Mesenchymal stem cell (in vitro differentiated cells and primary cell): ENCODE measurements at regions not wholly inside any gene's neighbourhood (a gene's known extent, or its start where the extent isn't known, plus 50 kb on each side); places are given as distances from the start of the nearest gene placed in this dataset.

ENCODE experiments used
- DNase-seq: peaks from one replicate; pipeline ENCODE4 v3.0.0-alpha.2; 2013
- H2AFZ ChIP-seq: one replicate; pipeline ENCODE4 v1.6.1; 2013; ENCODE audit warnings: low read depth, mild to moderate bottlenecking, control low read depth, inconsistent platforms, low read length, moderate library complexity
- H2AK5ac ChIP-seq: 2 replicates; pipeline ENCODE4 v1.6.1; 2013; ENCODE audit warnings: low read length, moderate library complexity, mild to moderate bottlenecking, inconsistent platforms; ENCODE audit not compliant: severe bottlenecking
- H2BK120ac ChIP-seq: one replicate; pipeline ENCODE4 v1.6.1; 2013; ENCODE audit warnings: low read depth, mild to moderate bottlenecking, inconsistent platforms, low read length, moderate library complexity
- H2BK12ac ChIP-seq, 2 experiments: one replicate each; pipeline ENCODE4 v1.6.1; 2013; ENCODE audit warnings: inconsistent platforms in 2 of 2, low read length in 2 of 2, mild to moderate bottlenecking in 2 of 2, moderate library complexity in 2 of 2, control low read depth in 1 of 2
- H2BK15ac ChIP-seq: one replicate; pipeline ENCODE4 v1.6.1; 2013; ENCODE audit warnings: mild to moderate bottlenecking, low read depth, inconsistent platforms; ENCODE audit not compliant: poor library complexity, severe bottlenecking
- H2BK5ac ChIP-seq: 2 replicates; pipeline ENCODE4 v1.6.1; 2013; ENCODE audit warnings: low read depth, mild to moderate bottlenecking, low read length, control low read depth, inconsistent platforms; ENCODE audit not compliant: poor library complexity, severe bottlenecking
- H3K14ac ChIP-seq, 2 experiments: one replicate each; pipeline ENCODE4 v1.6.1; 2013; ENCODE audit warnings: inconsistent platforms in 2 of 2, low read length in 2 of 2, control low read depth in 1 of 2, mild to moderate bottlenecking in 1 of 2, moderate library complexity in 1 of 2
- H3K18ac ChIP-seq, 2 experiments: one replicate each; pipeline ENCODE4 v1.6.1; 2013; ENCODE audit warnings: inconsistent platforms in 2 of 2, low read length in 2 of 2, control low read depth in 1 of 2, low read depth in 1 of 2, mild to moderate bottlenecking in 1 of 2
- H3K23ac ChIP-seq, 2 experiments: one replicate each; pipeline ENCODE4 v1.6.1; 2013; ENCODE audit warnings: inconsistent platforms in 2 of 2, low read length in 2 of 2, mild to moderate bottlenecking in 2 of 2, moderate library complexity in 2 of 2, control low read depth in 1 of 2
- H3K27ac ChIP-seq: 2 replicates; pipeline ENCODE4 v1.5.1; 2013; ENCODE audit warnings: mild to moderate bottlenecking, moderate library complexity, low read length, control low read depth, inconsistent platforms; ENCODE audit not compliant: poor library complexity, severe bottlenecking
- H3K27me3 ChIP-seq, 2 experiments: 2 replicates each; pipeline versions ENCODE4 v1.6.1 to v1.7.0; 2013; ENCODE audit warnings: low read length in 2 of 2, mild to moderate bottlenecking in 2 of 2, moderate library complexity in 2 of 2, control low read depth in 1 of 2, inconsistent platforms in 1 of 2; ENCODE audit not compliant: control insufficient read depth in 1 of 2, insufficient read depth in 1 of 2
- H3K36me3 ChIP-seq, 2 experiments: 2 replicates each; pipeline versions ENCODE4 v1.6.1 to v1.7.0; 2013; ENCODE audit warnings: low read length in 2 of 2, control low read depth in 1 of 2, inconsistent platforms in 1 of 2, low read depth in 1 of 2, mild to moderate bottlenecking in 1 of 2; ENCODE audit not compliant: insufficient read depth in 2 of 2, control insufficient read depth in 1 of 2
- H3K4ac ChIP-seq, 2 experiments: one replicate each; pipeline ENCODE4 v1.6.1; 2013; ENCODE audit warnings: inconsistent platforms in 2 of 2, low read length in 2 of 2, mild to moderate bottlenecking in 2 of 2, moderate library complexity in 2 of 2, control low read depth in 1 of 2, low read depth in 1 of 2
- H3K4me1 ChIP-seq: 2 replicates; pipeline ENCODE4 v1.6.1; 2013; ENCODE audit warnings: low read depth, low read length, control low read depth; ENCODE audit not compliant: control insufficient read depth, insufficient read depth
- H3K4me2 ChIP-seq: 2 replicates; pipeline ENCODE4 v1.6.1; 2013; ENCODE audit warnings: low read length, mild to moderate bottlenecking, inconsistent platforms; ENCODE audit not compliant: poor library complexity, severe bottlenecking
- H3K4me3 ChIP-seq, 2 experiments: 2 replicates each; pipeline versions ENCODE4 v1.5.1 to v1.7.0; 2013; ENCODE audit warnings: low read length in 2 of 2, mild to moderate bottlenecking in 2 of 2, control low read depth in 1 of 2, low read depth in 1 of 2; ENCODE audit not compliant: insufficient read depth in 1 of 2
- H3K79me1 ChIP-seq: replicated peaks from 2 replicates; pipeline ENCODE4 v1.6.1; 2013; ENCODE audit warnings: mild to moderate bottlenecking, control low read depth, low read length, inconsistent platforms; ENCODE audit not compliant: poor library complexity, severe bottlenecking
- H3K9ac ChIP-seq: 2 replicates; pipeline ENCODE4 v1.7.0; 2013; ENCODE audit warnings: mild to moderate bottlenecking, low read length, moderate library complexity
- H3K9me3 ChIP-seq: 2 replicates; pipeline ENCODE4 v1.7.0; 2013; ENCODE audit warnings: mild to moderate bottlenecking, low read length; ENCODE audit not compliant: control insufficient read depth
- H4K8ac ChIP-seq: one replicate; pipeline ENCODE4 v1.6.1; 2013; ENCODE audit warnings: inconsistent platforms, mild to moderate bottlenecking, low read length, moderate library complexity
- H4K91ac ChIP-seq: one replicate; pipeline ENCODE4 v1.6.1; 2013; ENCODE audit warnings: mild to moderate bottlenecking, low read length, inconsistent platforms
- WGBS: methylation state at CpG from one replicate; pipeline ENCODE4 v1.1.7; 2013; ENCODE audit warnings: mixed read lengths; 5-methylcytosine and 5-hydroxymethylcytosine counted together

- H3K36me3 ChIP-seq = no peaks in the 10 kb centered on the region
- H3K4ac ChIP-seq = no peak overlapping the region
- no peak overlapping the region for H3K14ac ChIP-seq
- H4K91ac ChIP-seq = no peak overlapping the region
- H3K27me3 ChIP-seq = no peaks in the 10 kb centered on the region
- no peak overlapping the region for H3K4me2 ChIP-seq
- no peak overlapping the region for H2BK120ac ChIP-seq
- no peak overlapping the region for H3K18ac ChIP-seq
- no peak overlapping the region for H2AK5ac ChIP-seq
- H3K27ac ChIP-seq = peak overlapping the region; percentile 26
- H3K23ac ChIP-seq = no peak overlapping the region
- H4K8ac ChIP-seq = no peak overlapping the region
- WGBS = no CpG with 5 or more reads among the region's 3 CpGs
- H2BK12ac ChIP-seq = no peak overlapping the region
- peaks cover 4% of the 10 kb centered on the region for H3K9me3 ChIP-seq
- no peak overlapping the region for H2BK15ac ChIP-seq
- peak; percentile 89 for DNase-seq
- H3K9ac ChIP-seq = peak overlapping the region; percentile 41
- no peak overlapping the region for H2BK5ac ChIP-seq
- H3K4me1 ChIP-seq = no peaks in the 10 kb centered on the region
- no peaks in the 10 kb centered on the region for H3K79me1 ChIP-seq
- peak overlapping the region in 1 of 2 experiments; percentile 38 for H3K4me3 ChIP-seq
- no peak overlapping the region for H2AFZ ChIP-seq
Measured at GRCh38 chr11:130999992-131000770, 83.9 kb upstream of the SNX19 start.

GRCh38 chr11:131002145-131002544 is 85.9 kb upstream of the SNX19 start:
- Histone ChIP-seq H2AFZ (no peak overlapping the region), H3K27me3 (no peaks in the 10 kb centered on the region), H4K91ac (no peak overlapping the region), H2BK120ac (no peak overlapping the region), H3K9ac (no peak overlapping the region), H3K9me3 (peaks cover 4% of the 10 kb centered on the region), H3K27ac (no peak overlapping the region), H2AK5ac (no peak overlapping the region), H3K79me1 (no peaks in the 10 kb centered on the region), H2BK12ac (peak overlapping the region in 1 of 2 experiments; percentile 70), H3K36me3 (no peaks in the 10 kb centered on the region), H4K8ac (no peak overlapping the region), H3K4me1 (no peaks in the 10 kb centered on the region), H2BK15ac (no peak overlapping the region), H3K18ac (peak overlapping the region in 1 of 2 experiments; percentile 37), H3K4me3 (no peak overlapping the region), H3K4me2 (no peak overlapping the region), H3K14ac (no peak overlapping the region), H3K4ac (no peak overlapping the region), H2BK5ac (no peak overlapping the region), H3K23ac (no peak overlapping the region)
- WGBS = 97% methylated on average over 3 of the region's 6 CpGs
- DNase-seq = no peak

- no peak overlapping the region for H3K4ac ChIP-seq
Measured at GRCh38 chr11:131005829-131006228, 89.5 kb upstream of the SNX19 start.

GRCh38 chr11:131025020-131025419 is 108.7 kb upstream of the SNX19 start:
- no peak overlapping the region for H2BK12ac ChIP-seq
- WGBS = 75% methylated on average over 1 of the region's 1 CpG

More at GRCh38 chr11:131005829-131006228, 89.5 kb upstream of the SNX19 start:
- no peak overlapping the region for H4K91ac ChIP-seq
- peaks cover 4% of the 10 kb centered on the region for H3K9me3 ChIP-seq
- H2AFZ ChIP-seq = no peak overlapping the region
- no peak for DNase-seq
- H3K4me2 ChIP-seq = no peak overlapping the region
- H3K79me1 ChIP-seq = no peaks in the 10 kb centered on the region
- no peak overlapping the region for H2BK12ac ChIP-seq
- H3K4me3 ChIP-seq = no peak overlapping the region
- no peaks in the 10 kb centered on the region for H3K27me3 ChIP-seq
- no peak overlapping the region for H3K14ac ChIP-seq
- H3K23ac ChIP-seq = no peak overlapping the region
- H3K27ac ChIP-seq = no peak overlapping the region
- H3K18ac ChIP-seq = no peak overlapping the region
- H3K4me1 ChIP-seq = no peaks in the 10 kb centered on the region
- WGBS = 100% methylated on average over 1 of the region's 3 CpGs
- H4K8ac ChIP-seq = no peak overlapping the region
- no peaks in the 10 kb centered on the region for H3K36me3 ChIP-seq
- no peak overlapping the region for H2BK15ac ChIP-seq
- no peak overlapping the region for H2AK5ac ChIP-seq
- no peak overlapping the region for H2BK120ac ChIP-seq
- no peak overlapping the region for H2BK5ac ChIP-seq
- H3K9ac ChIP-seq = no peak overlapping the region

More at GRCh38 chr11:131025020-131025419, 108.7 kb upstream of the SNX19 start:
- H3K79me1 ChIP-seq = no peaks in the 10 kb centered on the region
- H3K9ac ChIP-seq = no peak overlapping the region
- H2AFZ ChIP-seq = no peak overlapping the region
- no peak overlapping the region for H3K14ac ChIP-seq
- no peak overlapping the region for H3K4ac ChIP-seq
- no peak overlapping the region for H2AK5ac ChIP-seq
- no peak overlapping the region for H4K8ac ChIP-seq
- H3K4me1 ChIP-seq = no peaks in the 10 kb centered on the region
- H3K27ac ChIP-seq = no peak overlapping the region
- no peak overlapping the region for H3K18ac ChIP-seq
- H2BK15ac ChIP-seq = no peak overlapping the region
- no peak overlapping the region for H4K91ac ChIP-seq
- H3K9me3 ChIP-seq = no peaks in the 10 kb centered on the region
- DNase-seq = peak; percentile 59
- H3K23ac ChIP-seq = no peak overlapping the region
- no peak overlapping the region for H2BK120ac ChIP-seq
- no peaks in the 10 kb centered on the region for H3K36me3 ChIP-seq
- H3K4me2 ChIP-seq = no peak overlapping the region
- H3K4me3 ChIP-seq = no peak overlapping the region
- H3K27me3 ChIP-seq = peaks cover 0 to 3% of the 10 kb centered on the region in 2 experiments
- no peak overlapping the region for H2BK5ac ChIP-seq
